H1 (cell line): ENCODE measurements at regions not wholly inside any gene's neighbourhood (a gene's known extent, or its start where the extent isn't known, plus 50 kb on each side); places are given as distances from the start of the nearest gene placed in this dataset.
"Not testable (repeated sequence)": the region's sequence is repeated elsewhere in the genome, so short reads cannot be mapped to it uniquely, and the experiment has no call there.

Experiments
- CTCF ChIA-PET: fragments of 300-600 bp; sonication (Branson Sonifier 250); formaldehyde crosslinking; loops from one replicate; lab custom pipeline; 2021; ENCODE audit not compliant: partially characterized antibody; lab: Charles Lee
- POLR2A ChIA-PET: fragments of 300-600 bp; sonication (Branson Sonifier 250); formaldehyde crosslinking; loops from one replicate; lab custom pipeline; 2021; ENCODE audit warnings: inconsistent platforms; ENCODE audit not compliant: partially characterized antibody; lab: Charles Lee
- DNase-seq, 2 experiments: peaks; one replicate each; pipeline versions ENCODE4 v3.0.0 to v3.0.0-alpha.2; 2010 to 2022; ENCODE audit warnings: low spot score in 2 of 2, low read depth in 1 of 2, mixed read lengths in 1 of 2
- FAIRE-seq: peaks from 2 replicates; lab custom pipeline; 2011; peaks lifted over from hg19 to GRCh38; lab: Jason Lieb, UNC
- H2AFZ ChIP-seq: 2 replicates; pipeline ENCODE4 v1.8.1; 2012; ENCODE audit warnings: low read length, inconsistent platforms
- H2AK5ac ChIP-seq: 2 replicates; pipeline ENCODE4 v1.6.1; 2013; ENCODE audit warnings: low read depth, low read length
- H2BK120ac ChIP-seq: replicated peaks from 2 replicates; pipeline ENCODE3; 2013; ENCODE audit warnings: low read depth, low read length, inconsistent platforms
- H2BK12ac ChIP-seq: 2 replicates; pipeline ENCODE4 v1.6.1; 2013; ENCODE audit warnings: low read depth, low read length
- H2BK15ac ChIP-seq: 2 replicates; pipeline ENCODE4 v1.6.1; 2013; ENCODE audit warnings: low read length
- H2BK20ac ChIP-seq: 2 replicates; pipeline ENCODE4 v1.6.1; 2013; ENCODE audit warnings: low read length
- H2BK5ac ChIP-seq: 2 replicates; pipeline ENCODE4 v1.6.1; 2013; ENCODE audit warnings: low read depth, low read length
- H3K14ac ChIP-seq: 2 replicates; pipeline ENCODE4 v1.6.1; 2013; ENCODE audit warnings: inconsistent platforms; ENCODE audit not compliant: insufficient read length
- H3K18ac ChIP-seq: 2 replicates; pipeline ENCODE4 v1.6.1; 2013; ENCODE audit warnings: low read length; ENCODE audit errors: extremely low read depth
- H3K23ac ChIP-seq: 2 replicates; pipeline ENCODE4 v1.6.1; 2013; ENCODE audit warnings: inconsistent platforms; ENCODE audit not compliant: insufficient read length
- H3K23me2 ChIP-seq: 2 replicates; pipeline ENCODE4 v1.6.1; 2013; ENCODE audit warnings: low read depth, low read length
- H3K27ac ChIP-seq: 2 replicates; pipeline ENCODE4 v1.6.1; 2011; ENCODE audit warnings: low read depth, low read length, inconsistent platforms
- H3K27me3 ChIP-seq, 4 experiments: replicated peaks in 1 of 4; 1 replicate in 1 of 4; 2 replicates in 3 of 4; pipeline versions ENCODE4 v1.6.1 to v1.8.1; 2011 to 2013; ENCODE audit warnings: low read length in 3 of 4, mild to moderate bottlenecking in 3 of 4, inconsistent platforms in 2 of 4, mixed read lengths in 2 of 4, moderate library complexity in 1 of 4; ENCODE audit not compliant: control insufficient read depth in 3 of 4, insufficient read depth in 3 of 4; ENCODE audit errors: extremely low read depth in 1 of 4
- H3K36me3 ChIP-seq, 4 experiments: 2 replicates each; pipeline versions ENCODE4 v1.6.1 to v1.8.1; 2011 to 2013; ENCODE audit warnings: mild to moderate bottlenecking in 4 of 4, low read length in 3 of 4, moderate library complexity in 2 of 4, control low read depth in 1 of 4, inconsistent platforms in 1 of 4; ENCODE audit not compliant: insufficient read depth in 4 of 4, control insufficient read depth in 2 of 4
- H3K4ac ChIP-seq: replicated peaks from 2 replicates; pipeline ENCODE3; 2013; ENCODE audit warnings: low read length, low read depth, mixed read lengths, inconsistent platforms; ENCODE audit not compliant: insufficient read length
- H3K4me1 ChIP-seq, 4 experiments: replicated peaks in 1 of 4; 1 replicate in 1 of 4; 2 replicates in 3 of 4; pipeline versions ENCODE4 v1.6.1 to v1.8.1; 2011 to 2013; ENCODE audit warnings: low read length in 3 of 4, inconsistent platforms in 2 of 4, mixed read lengths in 1 of 4; ENCODE audit not compliant: insufficient read depth in 4 of 4, control insufficient read depth in 3 of 4
- H3K4me2 ChIP-seq, 2 experiments: 2 replicates each; pipeline versions ENCODE4 v1.6.1 to v1.8.1; 2011 to 2013; ENCODE audit warnings: low read depth in 2 of 2, low read length in 2 of 2, control low read depth in 1 of 2, inconsistent platforms in 1 of 2, mild to moderate bottlenecking in 1 of 2; ENCODE audit not compliant: insufficient read depth in 1 of 2
- H3K4me3 ChIP-seq, 4 experiments: fragments of 200-600, 300-600 bp in 1 of 4; sonication (generic), shearing (Covaris generic), sonication (Bioruptor Twin) in 1 of 4; 2 replicates each; pipeline versions ENCODE4 v1.5.1 to v1.8.1; 2011 to 2016; ENCODE audit warnings: low read length in 4 of 4, low read depth in 3 of 4, control low read depth in 2 of 4, inconsistent platforms in 2 of 4, mild to moderate bottlenecking in 2 of 4, mixed read lengths in 1 of 4, moderate library complexity in 1 of 4; ENCODE audit not compliant: insufficient read depth in 2 of 4; ENCODE audit errors: extremely low read depth in 1 of 4
- H3K56ac ChIP-seq: replicated peaks from 2 replicates; pipeline ENCODE3; 2013; ENCODE audit warnings: low read depth, mild to moderate bottlenecking, mixed read lengths, low read length, inconsistent platforms; ENCODE audit not compliant: insufficient read length
- H3K79me1 ChIP-seq: 2 replicates; pipeline ENCODE4 v1.6.1; 2013; ENCODE audit warnings: low read depth, low read length, control low read depth
- H3K79me2 ChIP-seq, 2 experiments: 2 replicates each; pipeline versions ENCODE4 v1.6.1 to v1.8.1; 2012 to 2013; ENCODE audit warnings: low read length in 2 of 2, mild to moderate bottlenecking in 2 of 2, inconsistent platforms in 1 of 2; ENCODE audit not compliant: insufficient read depth in 2 of 2, control insufficient read depth in 1 of 2
- H3K9ac ChIP-seq, 4 experiments: replicated peaks in 1 of 4; 1 replicate in 1 of 4; 2 replicates in 3 of 4; pipeline versions ENCODE4 v1.6.1 to v1.8.1; 2011 to 2013; ENCODE audit warnings: low read depth in 3 of 4, low read length in 3 of 4, control low read depth in 2 of 4, mild to moderate bottlenecking in 2 of 4, moderate library complexity in 2 of 4, inconsistent platforms in 1 of 4; ENCODE audit errors: extremely low read depth in 1 of 4
- H3K9me3 ChIP-seq, 2 experiments: 2 replicates each; pipeline versions ENCODE4 v1.6.1 to v1.8.1; 2012 to 2013; ENCODE audit warnings: mild to moderate bottlenecking in 2 of 2, moderate library complexity in 2 of 2, control low read depth in 1 of 2, inconsistent platforms in 1 of 2, low read depth in 1 of 2, low read length in 1 of 2, mixed read lengths in 1 of 2; ENCODE audit not compliant: insufficient read depth in 2 of 2
- H4K20me1 ChIP-seq, 2 experiments: replicated peaks in 1 of 2; 2 replicates each; pipeline versions ENCODE3 to v1.8.1; 2011 to 2013; ENCODE audit warnings: inconsistent platforms in 2 of 2, low read length in 2 of 2, mild to moderate bottlenecking in 1 of 2; ENCODE audit not compliant: insufficient read depth in 2 of 2, control insufficient read depth in 1 of 2
- H4K5ac ChIP-seq: 2 replicates; pipeline ENCODE4 v1.6.1; 2013; ENCODE audit warnings: low read length, low read depth, mixed read lengths, inconsistent platforms; ENCODE audit not compliant: insufficient read length
- H4K8ac ChIP-seq: 2 replicates; pipeline ENCODE4 v1.8.0; 2013; ENCODE audit warnings: mild to moderate bottlenecking, moderate library complexity, low read length, inconsistent platforms; ENCODE audit not compliant: insufficient read depth; ENCODE audit errors: extremely low read depth
- H4K91ac ChIP-seq: replicated peaks from 2 replicates; pipeline ENCODE3; 2013; ENCODE audit warnings: low read length, mixed read lengths, inconsistent platforms; ENCODE audit not compliant: insufficient read length
- WGBS, 2 experiments: shearing (Covaris generic) in 1 of 2; methylation state at CpG; one replicate each; pipeline versions ENCODE4 v1.1.6 to v1.1.7; 2013 to 2015; ENCODE audit warnings: low lambda C conversion rate in 2 of 2, mixed read lengths in 2 of 2, inconsistent platforms in 1 of 2, low coverage in 1 of 2, missing lambda C conversion rate in 1 of 2; ENCODE audit not compliant: insufficient replicate concordance in 2 of 2, insufficient coverage in 1 of 2, insufficient read length in 1 of 2; ENCODE audit errors: extremely low coverage in 1 of 2, missing lambda C conversion rate in 1 of 2; 5-methylcytosine and 5-hydroxymethylcytosine counted together

DNA sequence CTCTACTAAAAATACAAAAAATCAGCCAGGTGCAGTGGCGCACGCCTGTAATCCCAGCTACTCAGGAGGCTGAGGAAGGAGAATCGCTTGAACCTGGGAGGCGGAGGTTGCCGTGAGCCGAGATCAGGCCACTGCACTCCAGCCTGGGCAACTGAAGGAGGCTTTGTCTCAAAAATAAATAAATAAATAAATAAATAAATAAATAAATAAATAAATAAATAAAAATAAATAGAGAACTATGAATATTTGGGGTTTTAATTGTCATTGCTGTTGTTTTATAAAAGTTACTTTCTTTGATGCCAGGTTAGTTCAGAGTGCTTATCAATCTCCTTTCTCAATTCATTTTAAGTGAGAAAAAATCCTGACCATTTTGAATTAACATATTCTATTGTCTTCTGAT, 638.2 kb upstream of the KLHL1 start:
- H4K20me1 ChIP-seq, H4K8ac ChIP-seq, H3K27ac ChIP-seq, H3K23ac ChIP-seq, H2BK20ac ChIP-seq, H3K14ac ChIP-seq, FAIRE-seq, H3K9ac ChIP-seq, H3K79me1 ChIP-seq, H4K91ac ChIP-seq, H4K5ac ChIP-seq, H3K4ac ChIP-seq, H2BK120ac ChIP-seq, H2BK15ac ChIP-seq, H3K4me3 ChIP-seq, H3K23me2 ChIP-seq, H2AK5ac ChIP-seq, DNase-seq, H2AFZ ChIP-seq, H3K4me1 ChIP-seq, H3K9me3 ChIP-seq, H3K18ac ChIP-seq, H2BK5ac ChIP-seq, H3K56ac ChIP-seq, H3K4me2 ChIP-seq, POLR2A ChIA-PET, H3K79me2 ChIP-seq, H3K27me3 ChIP-seq, H2BK12ac ChIP-seq, H3K36me3 ChIP-seq: not testable (repeated sequence)
- CTCF ChIA-PET, result interaction anchor here (0.9 kb wide), 2 partner anchors 9 to 15 kb away, joined by 3 read pairs; no protein-coding TSS in a partner anchor
- WGBS, 2 experiments, result 82% methylated on average over 6 of the region's 6 CpGs; no CpG with 5 or more reads in 1 of the 2 experiments
